ENCODE measurements at regions not wholly inside any gene's neighbourhood (a gene's known extent, or its start where the extent isn't known, plus 50 kb on each side); places are given as distances from the start of the nearest gene placed in this dataset.

GRCh38 chr4:24116107-24116506 lies 226.3 kb upstream of the PPARGC1A start:
- no peak for TF ChIP-seq GABPA (IDR thresholded peaks at IDR 0.05; ENCODE audit: low read depth)
- TF ChIP-seq SPI1 (IDR thresholded peaks at IDR 0.05; ENCODE audit: borderline replicate concordance, low read depth): no peak
- no peaks in the 10 kb centered on the region for H3K27me3 ChIP-seq (ENCODE audit: insufficient read depth, poor library complexity, severe bottlenecking)
- no peak overlapping the region for H3K27ac ChIP-seq (replicated peaks)

GRCh38 chr4:24114919-24115500 lies 225.2 kb upstream of the PPARGC1A start:
- Histone ChIP-seq H3K4me3 (replicated peaks; ENCODE audit: insufficient read depth, low read length) (no peak overlapping the region), H3K27me3 (ENCODE audit: insufficient read depth, poor library complexity, severe bottlenecking) (no peaks in the 10 kb centered on the region), H3K27ac (replicated peaks) (no peak overlapping the region)
- DNase-seq (ENCODE audit: low read depth in 1 of 2, low spot score in 1 of 2): no peak
- TF ChIP-seq POLR2AphosphoS5 (IDR thresholded peaks at IDR 0.05; ENCODE audit: low read depth) (no peak), CTCF (IDR thresholded peaks at IDR 0.05; ENCODE audit: insufficient read depth, low read length) (no peak), REST (IDR thresholded peaks at IDR 0.05; ENCODE audit: insufficient replicate concordance, low read depth) (no peak), SPI1 (IDR thresholded peaks at IDR 0.05; ENCODE audit: borderline replicate concordance, low read depth) (no peak), GABPA (IDR thresholded peaks at IDR 0.05; ENCODE audit: low read depth) (no peak)

More at GRCh38 chr4:24116107-24116506, 226.3 kb upstream of the PPARGC1A start:
- H3K4me3 ChIP-seq (replicated peaks; ENCODE audit: insufficient read depth, low read length): no peak overlapping the region
- no peak for DNase-seq (ENCODE audit: low read depth in 1 of 2, low spot score in 1 of 2)

GRCh38 chr4:24114444-24114843 lies 224.6 kb upstream of the PPARGC1A start:
- Histone ChIP-seq H3K27me3 (ENCODE audit: insufficient read depth, poor library complexity, severe bottlenecking) (no peaks in the 10 kb centered on the region), H3K4me3 (replicated peaks; ENCODE audit: insufficient read depth, low read length) (no peak overlapping the region), H3K27ac (replicated peaks) (no peak overlapping the region)
- no peak for DNase-seq (ENCODE audit: low read depth in 1 of 2, low spot score in 1 of 2)
- TF ChIP-seq REST (IDR thresholded peaks at IDR 0.05; ENCODE audit: insufficient replicate concordance, low read depth): no peak
- TF ChIP-seq SPI1 (IDR thresholded peaks at IDR 0.05; ENCODE audit: borderline replicate concordance, low read depth): no peak
- no peak for TF ChIP-seq CTCF (IDR thresholded peaks at IDR 0.05; ENCODE audit: insufficient read depth, low read length)
- no peak for TF ChIP-seq GABPA (IDR thresholded peaks at IDR 0.05; ENCODE audit: low read depth)
- no peak for TF ChIP-seq POLR2AphosphoS5 (IDR thresholded peaks at IDR 0.05; ENCODE audit: low read depth)

GRCh38 chr4:24112466-24112865 lies 222.6 kb upstream of the PPARGC1A start:
- H3K27me3 ChIP-seq (ENCODE audit: insufficient read depth, poor library complexity, severe bottlenecking): no peaks in the 10 kb centered on the region
- no peak overlapping the region for H3K4me3 ChIP-seq (replicated peaks; ENCODE audit: insufficient read depth, low read length)
- no peak overlapping the region for H3K27ac ChIP-seq (replicated peaks)
- DNase-seq (ENCODE audit: low read depth in 1 of 2, low spot score in 1 of 2): no peak
- no peak for TF ChIP-seq REST (IDR thresholded peaks at IDR 0.05; ENCODE audit: insufficient replicate concordance, low read depth)
- no peak for TF ChIP-seq POLR2AphosphoS5 (IDR thresholded peaks at IDR 0.05; ENCODE audit: low read depth)
- TF ChIP-seq GABPA (IDR thresholded peaks at IDR 0.05; ENCODE audit: low read depth): no peak
- no peak for TF ChIP-seq SPI1 (IDR thresholded peaks at IDR 0.05; ENCODE audit: borderline replicate concordance, low read depth)
- TF ChIP-seq CTCF (IDR thresholded peaks at IDR 0.05; ENCODE audit: insufficient read depth, low read length): no peak

Data from HL-60 (cell line).